GM18867 (cell line): ENCODE measurements at regions not wholly inside any gene's neighbourhood (a gene's known extent, or its start where the extent isn't known, plus 50 kb on each side); places are given as distances from the start of the nearest gene placed in this dataset.

Experiments
- ATAC-seq: cut with Tn5 transposase; IDR thresholded peaks from one replicate; pipeline ENCODE4 v1.9.1; 2021; ENCODE audit warnings: mild to moderate bottlenecking, moderate library complexity; ENCODE audit not compliant: unreplicated experiment

DNA sequence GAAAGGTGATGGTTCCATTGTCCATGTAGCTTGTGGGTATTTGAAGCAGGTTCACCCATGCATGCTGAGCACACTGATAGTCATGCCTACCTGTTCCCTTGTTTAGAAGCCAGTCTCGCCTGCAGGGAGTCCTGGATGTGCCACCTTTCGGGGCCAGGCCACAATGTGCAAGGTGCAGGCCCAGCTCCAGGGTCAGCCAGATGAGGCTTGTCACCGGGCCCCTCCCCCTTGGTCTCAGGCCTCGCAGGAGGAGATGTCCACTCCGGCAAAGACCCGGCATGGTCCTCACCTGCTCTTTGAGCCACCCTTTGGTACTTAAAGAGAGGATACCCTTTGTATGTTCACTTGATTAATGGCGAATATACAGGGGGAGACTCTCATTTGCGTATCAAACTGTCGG, 140.4 kb upstream of the RTL1 start:
- ATAC-seq: no peak

DNA sequence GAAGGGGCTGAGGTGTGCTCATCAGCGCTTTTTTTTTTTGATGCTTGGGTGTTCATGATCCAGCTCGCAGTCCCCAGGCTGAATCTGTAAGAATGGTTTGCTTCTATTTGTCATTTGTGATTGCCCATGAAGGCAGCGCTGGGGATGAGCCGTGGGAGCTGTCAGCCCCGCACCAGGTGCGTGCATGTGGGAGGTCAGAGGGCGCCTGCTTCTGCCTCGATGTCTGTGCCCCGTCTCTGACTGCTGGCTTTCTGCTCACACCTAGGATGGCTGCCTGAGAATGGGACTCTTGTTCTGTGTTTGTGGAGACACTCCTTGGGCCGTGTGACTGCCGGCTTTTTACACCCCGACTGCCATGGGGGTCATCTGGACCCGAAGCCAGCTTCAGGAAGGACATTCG, 141.2 kb upstream of the RTL1 start:
- ATAC-seq: no peak

DNA sequence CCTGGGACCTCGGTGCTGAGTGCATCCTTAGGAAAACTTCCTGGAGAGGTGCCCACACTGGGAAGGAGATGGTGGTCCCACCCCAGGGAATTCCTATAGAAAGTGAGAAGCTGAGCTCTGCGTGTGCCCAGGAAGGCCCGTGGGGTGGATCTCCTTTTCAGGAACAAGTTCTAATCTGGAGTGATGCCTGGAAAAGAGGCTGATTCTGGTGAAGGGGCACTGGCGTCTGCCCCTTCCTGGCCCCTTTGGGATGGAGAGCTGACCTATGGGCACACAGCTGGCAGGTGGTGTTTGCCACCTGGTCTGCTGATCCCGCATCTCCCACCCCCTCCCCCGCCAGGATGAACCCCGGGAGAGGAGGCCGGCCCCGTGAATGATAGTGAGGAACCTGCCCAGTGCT, 142.0 kb upstream of the RTL1 start:
- ATAC-seq: no peak

DNA sequence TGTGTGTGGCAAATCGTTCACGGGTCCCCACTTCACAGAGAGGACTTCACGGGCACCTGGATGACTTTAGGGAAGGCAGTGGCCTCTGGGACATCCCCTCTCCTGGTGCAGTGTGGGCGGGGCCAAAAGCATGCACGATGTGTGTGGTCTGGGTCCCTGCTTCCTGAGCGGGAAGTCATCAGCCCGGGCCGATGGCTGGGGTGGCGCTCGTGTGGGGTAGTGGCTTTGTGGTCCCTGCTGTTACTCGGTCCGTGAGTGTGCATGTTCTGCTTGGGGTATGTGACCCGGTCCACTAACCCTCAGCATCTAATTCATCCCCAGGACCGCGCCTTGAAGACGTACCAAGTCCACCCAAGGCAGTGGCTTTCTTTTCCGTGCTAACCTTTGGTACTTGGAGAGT, 142.5 kb upstream of the RTL1 start:
- no peak for ATAC-seq

DNA sequence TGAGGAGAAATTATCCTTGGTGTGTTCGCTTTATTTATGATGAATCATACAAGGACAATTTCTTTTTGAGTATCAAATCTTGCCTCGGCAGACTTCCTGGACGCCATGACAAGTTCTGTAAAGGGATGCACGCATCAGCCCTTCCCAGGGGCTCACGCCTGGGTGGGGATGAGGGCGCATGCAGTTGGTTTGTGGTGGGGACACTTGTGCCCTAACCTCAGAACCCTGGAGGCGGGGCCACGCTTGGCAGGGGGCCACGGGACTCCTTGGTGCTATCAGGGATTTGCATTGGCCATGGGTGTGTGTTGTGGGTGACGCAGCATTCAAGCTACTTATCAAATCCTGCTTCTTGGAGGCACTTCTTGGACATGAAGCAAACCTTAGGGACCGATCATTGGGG, 143.8 kb upstream of the RTL1 start:
- ATAC-seq: no peak

DNA sequence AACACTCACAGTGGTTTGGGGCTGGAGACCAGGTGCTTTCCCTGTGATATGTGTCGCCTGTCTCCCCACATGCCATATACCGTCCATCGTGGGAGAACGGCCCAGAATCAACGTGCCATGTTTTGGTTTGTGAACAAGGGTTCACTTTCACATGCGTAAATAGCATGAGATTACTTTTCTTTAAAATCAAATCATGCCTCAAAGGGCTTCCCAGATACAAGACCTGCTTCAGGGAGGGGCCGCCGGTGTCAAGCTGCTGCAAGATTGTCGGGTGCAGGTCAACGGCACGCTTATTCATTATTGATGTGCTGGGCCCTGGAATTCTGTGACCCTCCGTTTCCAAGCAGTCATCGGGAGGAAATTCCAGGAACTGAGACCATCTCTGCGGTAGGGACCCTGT, 145.2 kb upstream of the RTL1 start:
- no peak for ATAC-seq

DNA sequence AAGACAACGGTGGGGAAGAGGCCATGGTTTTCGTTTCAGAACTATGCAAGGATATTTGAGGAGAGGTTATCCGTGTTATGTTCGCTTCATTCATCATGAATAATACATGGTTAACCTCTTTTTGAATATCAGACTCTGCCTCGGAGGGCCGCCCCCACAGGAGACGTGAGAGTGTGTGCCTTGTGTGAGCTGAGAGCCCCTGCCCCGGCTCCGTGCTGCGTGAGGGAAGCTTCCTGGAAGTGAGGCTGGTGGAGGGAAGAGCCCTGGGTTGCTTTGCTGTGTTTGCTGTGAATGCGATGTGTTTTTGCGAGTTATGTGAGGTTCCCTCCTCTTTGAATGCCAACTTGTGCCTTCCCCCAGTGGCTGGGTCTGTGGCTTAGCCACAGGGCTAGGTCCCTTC, 146.0 kb upstream of the RTL1 start:
- no peak for ATAC-seq

DNA sequence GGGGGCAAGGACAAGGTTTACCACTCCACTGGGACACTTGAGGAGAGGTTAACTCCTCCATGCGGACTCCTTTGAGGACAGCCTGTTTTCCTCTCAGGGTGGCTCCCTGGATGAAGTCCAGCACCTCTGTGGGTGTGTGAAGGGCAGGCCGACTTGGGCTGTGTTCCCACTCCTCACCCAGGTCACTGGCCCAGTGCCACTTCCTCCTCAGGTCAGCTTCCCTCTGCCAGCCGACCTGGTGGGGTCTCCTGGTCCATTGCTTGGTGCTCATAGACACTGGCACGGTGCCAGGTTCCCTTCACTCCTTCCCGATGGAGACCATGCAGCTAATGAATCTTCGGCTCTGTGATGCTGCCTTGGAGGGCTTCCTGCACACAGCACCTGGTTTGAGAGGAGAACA, 146.4 kb upstream of the RTL1 start:
- no peak for ATAC-seq

DNA sequence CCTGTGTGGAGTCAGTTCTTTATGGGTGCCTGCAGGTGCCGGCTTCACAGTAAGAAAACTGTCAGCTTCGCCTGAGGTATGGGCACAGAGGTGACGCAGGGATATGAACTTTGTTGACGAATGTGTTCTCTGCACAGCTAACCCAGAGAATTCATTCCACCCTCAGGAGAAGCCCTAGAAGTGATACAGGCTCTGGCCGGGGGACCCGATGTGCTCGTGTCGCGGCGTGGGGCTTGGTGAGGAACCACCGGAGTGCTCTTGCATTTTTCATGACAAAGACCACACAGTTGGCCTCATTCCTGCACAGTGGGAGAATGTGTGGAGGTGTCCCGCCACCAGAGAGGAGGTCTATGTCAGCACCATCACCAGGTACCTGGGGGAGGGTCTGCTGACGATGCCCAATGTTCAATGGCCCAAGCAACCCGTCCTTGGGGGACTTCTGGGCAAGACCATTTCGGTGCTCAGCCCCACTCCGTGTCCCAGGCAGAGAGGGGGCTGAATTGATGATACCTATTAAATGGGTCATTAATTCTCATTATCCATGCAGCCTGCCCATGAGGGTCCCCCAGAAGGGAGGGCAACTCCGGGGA, 147.5 kb upstream of the RTL1 start:
- no peak for ATAC-seq

DNA sequence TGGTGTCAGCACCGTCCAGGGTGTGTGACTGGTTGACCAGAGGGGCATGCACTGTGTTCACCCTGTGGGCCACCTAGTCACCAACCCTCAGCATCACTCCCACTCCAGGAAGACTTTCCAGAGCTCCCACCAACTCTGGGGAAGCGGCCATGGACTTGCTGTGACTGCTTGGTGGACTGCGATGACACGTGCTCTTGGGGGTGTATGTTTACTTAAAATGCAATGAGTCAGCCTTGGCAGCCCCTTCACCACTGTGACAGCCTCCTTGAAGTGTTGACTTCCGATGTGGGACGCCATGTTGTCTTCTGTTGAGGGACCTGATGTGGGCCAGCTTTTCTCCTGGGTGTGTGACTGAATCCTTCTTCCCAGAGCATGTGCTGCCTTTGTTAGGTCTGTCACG, 151.1 kb upstream of the RTL1 start:
- no peak for ATAC-seq

DNA sequence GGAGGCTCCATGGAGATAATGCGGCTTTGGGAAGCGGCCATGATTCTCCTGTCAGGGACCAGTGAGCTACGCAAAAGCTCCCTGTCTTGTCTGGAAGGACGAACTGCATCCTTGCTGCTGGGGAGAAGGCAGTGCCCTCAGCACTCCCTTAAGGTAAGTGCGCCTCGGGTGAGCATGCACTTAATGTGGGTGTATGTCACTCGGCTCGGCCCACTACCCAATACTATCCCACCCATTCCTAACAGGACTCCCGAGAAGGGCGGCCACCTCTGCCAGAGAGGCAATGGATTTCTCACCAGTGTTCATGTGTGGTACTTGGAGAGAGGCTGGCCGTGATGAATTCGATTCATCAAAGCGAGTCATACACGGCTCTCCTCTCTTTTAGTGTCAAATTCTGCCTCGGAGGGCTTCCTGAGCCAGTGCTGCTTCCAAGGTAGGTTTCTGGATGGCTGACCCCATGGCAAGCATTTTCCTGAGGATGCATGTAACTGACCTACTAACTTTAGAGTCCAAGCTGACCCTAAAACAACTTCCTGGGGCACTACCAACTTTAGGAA, 151.7 kb upstream of the RTL1 start:
- no peak for ATAC-seq

DNA sequence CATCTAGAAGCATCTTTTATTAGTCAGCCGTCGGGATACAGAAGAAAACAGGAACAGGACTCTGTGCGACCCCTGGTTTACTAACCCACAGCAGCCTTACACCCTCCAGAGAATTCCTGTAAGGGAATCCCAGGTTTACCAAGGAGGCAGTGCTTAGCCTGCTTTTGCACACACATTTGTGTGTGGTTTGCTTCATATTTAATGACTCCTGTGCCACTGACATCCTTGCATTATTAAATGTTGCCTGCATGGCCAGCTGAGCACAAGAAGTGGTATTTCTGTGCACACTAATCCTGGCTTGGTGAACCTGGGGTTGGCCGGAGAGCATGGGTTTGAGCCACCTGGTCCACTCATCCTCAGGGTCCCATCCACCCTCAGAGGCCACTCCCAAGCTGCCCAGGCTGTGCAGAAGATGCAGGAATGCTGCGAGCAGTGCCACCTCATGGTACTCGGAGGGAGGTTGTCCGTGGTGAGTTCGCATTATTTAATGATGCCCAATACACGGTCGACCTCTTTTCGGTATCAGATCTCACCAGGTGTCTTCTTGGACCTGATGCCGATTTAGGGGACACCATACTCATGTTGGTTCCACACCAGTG, 152.4 kb upstream of the RTL1 start:
- ATAC-seq: no peak

DNA sequence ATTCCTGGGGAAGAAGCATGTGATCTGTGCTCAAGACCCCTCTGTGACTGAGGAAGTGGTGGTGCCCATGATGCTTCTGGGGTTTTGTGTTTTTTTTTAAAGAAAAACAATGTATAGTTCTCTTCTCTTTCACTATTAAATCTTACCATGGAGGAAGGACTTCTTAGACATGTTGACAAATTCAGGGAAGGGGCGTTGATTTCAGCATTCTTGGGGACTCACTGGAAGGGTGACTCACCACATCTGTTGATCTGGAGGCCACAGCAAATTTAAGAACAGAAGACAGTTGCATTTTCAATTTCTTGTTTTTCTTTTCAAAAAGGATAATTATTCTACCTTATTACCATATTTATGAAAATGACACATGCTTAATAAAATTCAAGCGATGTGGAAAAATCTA, 152.9 kb upstream of the RTL1 start:
- no peak for ATAC-seq

DNA sequence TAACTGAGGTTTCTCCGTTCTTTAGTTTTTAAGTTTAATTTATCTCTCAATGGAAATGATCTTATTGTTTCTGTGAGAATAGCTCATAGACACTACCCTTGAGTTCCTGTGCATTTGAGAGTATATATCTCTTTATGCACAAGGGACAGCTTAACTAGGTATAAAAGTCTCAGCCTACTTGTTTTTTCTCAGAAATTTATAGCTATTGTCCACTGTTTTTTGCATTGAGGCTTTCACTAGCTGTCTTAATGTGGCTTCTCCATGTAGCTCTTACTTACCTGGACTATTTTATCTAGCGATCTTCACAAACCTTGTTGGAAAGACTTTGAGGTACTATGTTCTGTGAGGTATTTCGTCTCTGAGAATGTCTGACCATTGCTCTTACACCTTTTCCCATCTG, 153.9 kb upstream of the RTL1 start:
- ATAC-seq: no peak

DNA sequence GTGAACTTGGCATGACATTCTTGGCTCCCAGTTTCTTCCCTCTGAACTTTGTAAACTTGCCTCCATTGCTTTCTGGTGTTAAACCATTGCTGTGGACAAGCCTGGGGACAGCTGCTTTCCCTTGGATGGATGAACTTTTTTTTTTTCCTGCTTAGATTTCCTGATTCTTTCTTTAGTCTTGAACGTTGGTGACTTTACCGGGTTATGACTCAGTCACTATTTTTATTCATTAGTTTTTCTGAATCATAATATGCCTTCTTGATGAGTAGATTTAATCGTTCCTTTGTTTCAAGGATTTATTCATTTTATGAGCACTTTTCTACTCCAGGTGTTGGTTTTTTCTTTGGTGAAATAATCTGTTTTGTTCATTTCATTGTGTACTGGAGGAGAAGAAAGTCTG, 155.0 kb upstream of the RTL1 start:
- ATAC-seq: no peak

DNA sequence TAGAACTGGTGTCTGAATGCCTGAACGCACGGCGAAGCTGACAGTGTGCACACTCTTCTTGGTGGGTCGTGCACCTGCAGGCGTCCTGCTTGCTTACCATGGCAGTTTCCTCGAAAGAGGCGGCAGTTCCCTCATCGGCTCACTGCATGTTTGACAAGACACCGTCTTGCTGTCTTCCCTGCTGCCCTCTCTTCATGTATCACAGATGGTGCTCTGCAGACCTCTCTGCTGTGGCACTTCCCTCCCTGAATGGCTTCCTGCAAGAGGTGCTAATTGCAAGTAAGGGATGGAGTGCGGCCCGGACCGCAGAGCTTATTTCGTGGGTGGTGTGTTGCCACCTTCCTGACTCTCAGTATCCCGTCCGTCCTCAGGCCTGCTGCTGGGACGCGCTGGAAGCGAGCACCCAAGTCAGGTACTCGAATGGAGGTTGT, 156.7 kb upstream of the RTL1 start:
- ATAC-seq: no peak

DNA sequence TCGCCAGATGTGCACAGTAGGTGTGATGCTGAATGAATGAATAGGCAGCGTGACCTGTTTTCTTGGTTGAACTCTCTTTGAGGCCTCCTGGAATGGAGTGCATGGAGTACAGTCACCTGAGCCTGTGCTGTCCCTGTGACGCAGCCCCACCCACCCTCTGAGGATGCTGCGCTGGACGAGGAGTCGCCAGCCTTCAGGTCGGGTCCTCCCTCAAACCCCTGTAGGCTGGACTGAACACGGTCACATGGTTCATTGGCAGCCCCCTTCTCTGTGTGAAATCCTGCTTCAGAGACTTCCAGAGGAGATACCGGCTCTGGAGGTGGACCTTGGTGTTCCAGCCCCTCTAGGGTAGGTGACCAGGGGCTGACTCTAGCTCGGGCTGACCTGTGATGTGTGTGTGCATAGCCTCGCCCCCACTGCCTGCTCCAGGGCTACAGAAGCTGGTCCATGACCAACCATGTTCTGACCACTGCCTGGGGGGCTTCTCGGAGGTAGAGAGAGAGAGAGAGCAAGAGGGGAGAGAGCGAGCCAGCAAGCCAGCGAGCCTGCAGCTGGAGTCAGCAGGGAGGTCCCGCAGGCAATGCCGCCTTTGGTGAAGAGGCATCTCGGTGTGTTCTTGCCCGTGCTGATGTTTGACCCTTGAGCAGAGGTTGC, 158.0 kb upstream of the RTL1 start:
- ATAC-seq: no peak

DNA sequence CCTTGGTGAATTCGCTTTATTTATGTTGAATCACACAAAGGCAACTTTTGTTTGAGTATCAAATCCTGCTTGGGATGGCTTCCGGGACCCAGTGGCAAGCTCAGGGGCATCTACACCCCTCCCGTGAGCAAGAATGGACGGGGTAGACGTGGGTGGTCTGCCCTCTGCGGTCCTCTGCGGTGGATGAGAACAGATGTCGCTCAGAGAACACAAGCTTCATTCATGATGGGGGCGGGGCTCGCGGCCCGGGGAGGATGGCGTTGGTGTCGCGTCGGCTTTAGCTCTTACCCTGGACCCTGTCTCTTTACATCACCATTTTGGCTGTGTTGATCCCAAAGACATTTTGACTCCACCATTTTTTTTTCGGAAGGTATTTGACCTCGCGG, 158.5 kb upstream of the RTL1 start:
- ATAC-seq: no peak

DNA sequence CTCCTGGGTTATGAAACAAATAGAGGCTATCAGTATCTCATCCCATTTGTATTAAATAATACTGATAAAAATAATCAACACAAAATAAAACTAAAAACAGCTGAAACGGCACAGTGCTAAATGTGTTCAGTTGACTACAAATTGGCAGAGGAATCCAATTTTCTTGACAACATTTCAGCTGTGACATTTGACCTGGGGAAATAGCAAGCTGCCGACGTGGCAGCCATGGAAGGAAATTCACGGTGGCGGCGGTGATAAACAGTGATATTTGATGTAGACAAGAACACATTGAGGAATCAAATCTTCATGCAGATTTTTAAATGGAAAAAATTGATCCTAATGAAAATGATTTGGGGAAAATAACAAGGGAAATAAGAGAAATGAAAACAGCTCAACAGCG, 159.1 kb upstream of the RTL1 start:
- ATAC-seq: no peak

DNA sequence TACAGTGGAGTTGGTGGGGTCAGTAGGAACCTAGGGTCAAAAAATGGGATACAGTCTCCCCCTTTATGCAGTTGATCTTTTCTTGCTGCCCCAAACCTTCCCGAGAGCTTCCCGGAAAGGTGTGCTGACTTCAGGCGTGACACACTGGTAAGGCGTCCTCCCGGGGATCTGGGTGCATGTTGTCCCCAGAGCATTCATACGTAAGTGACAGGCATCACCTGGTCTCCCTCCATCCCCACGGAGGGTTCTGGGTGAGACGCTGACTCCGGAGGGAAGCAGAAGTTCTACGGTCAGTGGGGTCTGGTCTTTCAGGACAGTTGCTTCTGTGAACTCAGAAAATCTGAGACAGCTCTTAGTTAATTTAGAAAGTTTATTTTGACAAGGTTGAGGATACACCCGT, 159.6 kb upstream of the RTL1 start:
- no peak for ATAC-seq

DNA sequence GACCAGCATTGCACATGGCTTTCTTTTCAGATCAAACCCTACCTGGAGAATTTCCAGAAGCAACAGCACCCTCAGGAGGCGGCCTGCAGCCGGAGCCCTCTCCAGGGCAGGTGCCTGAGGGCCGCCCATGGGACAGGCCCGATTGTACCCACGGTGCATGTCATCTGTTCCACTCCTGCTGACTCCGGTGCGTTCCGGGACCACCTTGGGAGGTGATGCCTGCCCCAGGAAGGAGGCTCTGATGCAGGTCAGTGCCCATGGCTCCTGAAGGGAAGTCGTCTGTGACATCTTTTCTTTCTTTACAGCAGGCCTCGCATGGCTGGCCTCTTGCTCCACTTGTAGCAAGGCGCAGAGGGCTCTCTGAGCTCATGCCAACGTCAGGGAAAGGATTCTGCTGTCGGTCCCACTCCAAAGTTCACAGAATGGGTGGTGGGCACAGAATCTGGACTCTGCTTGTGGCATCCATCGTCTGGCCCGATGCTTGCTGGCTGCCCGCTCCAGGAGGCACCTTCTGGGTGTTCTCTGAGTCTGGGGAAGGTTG, 160.7 kb upstream of the RTL1 start:
- ATAC-seq: no peak

DNA sequence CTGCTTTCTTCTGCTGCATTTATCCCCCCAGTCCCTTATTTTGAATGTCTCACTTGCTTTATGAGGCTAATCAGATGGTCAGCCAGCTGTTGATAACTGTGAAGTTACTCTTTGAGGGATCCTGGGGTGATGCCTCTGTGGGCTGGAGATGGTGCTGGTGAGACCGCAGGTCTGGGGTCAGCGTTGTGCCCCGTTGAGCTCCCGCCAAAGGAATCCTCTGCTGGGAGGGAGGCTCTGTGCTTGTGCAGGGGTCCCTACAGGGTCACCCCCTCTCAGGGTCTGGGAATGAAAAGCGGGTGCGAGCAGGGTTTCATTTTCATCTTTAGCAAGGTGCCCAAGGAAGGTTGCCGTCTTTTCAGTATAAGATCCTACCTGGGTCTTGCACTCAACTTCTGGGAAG, 161.2 kb upstream of the RTL1 start:
- ATAC-seq: no peak
